WTC11 (cell line): ENCODE measurements at regions not wholly inside any gene's neighbourhood (a gene's known extent, or its start where the extent isn't known, plus 50 kb on each side); places are given as distances from the start of the nearest gene placed in this dataset.

Experiments used
- ATAC-seq: fragments of 200-7000 bp; cut with Tn5 transposase; 2 replicates; pipeline ENCODE4 v1.10.0; 2021; ENCODE audit warnings: mild to moderate bottlenecking, moderate library complexity
- CTCF ChIA-PET: fragments of 300-600 bp; sonication (Branson Sonifier 250); formaldehyde crosslinking; loops from one replicate; lab custom pipeline; 2021; ENCODE audit warnings: antibody characterized with exemption; lab: Charles Lee
- POLR2A ChIA-PET: fragments of 350-600 bp; sonication (Branson Sonifier 250); formaldehyde crosslinking; loops from one replicate; lab custom pipeline; 2021; ENCODE audit warnings: antibody characterized with exemption; lab: Charles Lee
- DNase-seq: peaks from one replicate; pipeline ENCODE4 v3.0.0; 2021; ENCODE audit warnings: low spot score
- H3K27ac Mint-ChIP-seq: 2 replicates; pipeline ENCODE4 v1.8.0; 2021; ENCODE audit warnings: mixed read lengths
- H3K27me3 Mint-ChIP-seq: 2 replicates; pipeline ENCODE4 v1.8.0; 2021; ENCODE audit warnings: low read depth, mild to moderate bottlenecking, moderate library complexity, mixed read lengths
- H3K36me3 Mint-ChIP-seq: 2 replicates; pipeline ENCODE4 v1.8.0; 2021; ENCODE audit warnings: mixed read lengths
- H3K4me1 Mint-ChIP-seq: 2 replicates; pipeline ENCODE4 v1.8.0; 2022; ENCODE audit warnings: mixed read lengths
- H3K4me3 Mint-ChIP-seq: 2 replicates; pipeline ENCODE4 v1.8.0; 2021; ENCODE audit warnings: mild to moderate bottlenecking, moderate library complexity, mixed read lengths
- H3K9me3 Mint-ChIP-seq: 2 replicates; pipeline ENCODE4 v1.8.0; 2021; ENCODE audit warnings: mixed read lengths
- ELF4 ChIP-seq: sonication (generic); formaldehyde crosslinking; IDR thresholded peaks from 2 replicates; pipeline ENCODE4 v1.8.1; 2022; ENCODE audit warnings: low read depth, mild to moderate bottlenecking, moderate library complexity, missing genetic modification reagents
- EMX1 ChIP-seq: fragments of 250-450 bp; sonication (Bioruptor Pico); IDR thresholded peaks from 2 replicates; pipeline ENCODE4 v1.8.0; 2021; ENCODE audit warnings: mild to moderate bottlenecking
- ESRRA ChIP-seq: sonication (generic); formaldehyde crosslinking; IDR thresholded peaks from 2 replicates; pipeline ENCODE4 v1.8.1; 2022; ENCODE audit warnings: mild to moderate bottlenecking, missing genetic modification reagents, borderline replicate concordance
- ETV6 ChIP-seq: sonication (generic); formaldehyde crosslinking; IDR thresholded peaks from 2 replicates; pipeline ENCODE4 v1.8.1; 2022; ENCODE audit warnings: mild to moderate bottlenecking, missing genetic modification reagents
- IRF2 ChIP-seq: sonication (generic); formaldehyde crosslinking; IDR thresholded peaks from 2 replicates; pipeline ENCODE4 v1.8.0; 2022; ENCODE audit warnings: low read depth, missing genetic modification reagents, borderline replicate concordance
- JUN ChIP-seq: sonication (generic); formaldehyde crosslinking; IDR thresholded peaks from 2 replicates; pipeline ENCODE4 v1.8.0; 2023; ENCODE audit warnings: mild to moderate bottlenecking, missing genetic modification reagents
- MXD4 ChIP-seq: fragments of 250-450 bp; sonication (Bioruptor Pico); IDR thresholded peaks from 2 replicates; pipeline ENCODE4 v1.8.0; 2021; ENCODE audit warnings: mild to moderate bottlenecking, moderate library complexity, borderline replicate concordance
- MYBL2 ChIP-seq: sonication (generic); formaldehyde crosslinking; IDR thresholded peaks from 2 replicates; pipeline ENCODE4 v1.8.1; 2023; ENCODE audit warnings: mild to moderate bottlenecking, moderate library complexity, missing genetic modification reagents
- NFYB ChIP-seq: sonication (generic); formaldehyde crosslinking; conservative IDR thresholded peaks from 2 replicates; pipeline ENCODE4 v1.8.0; 2022; ENCODE audit warnings: low read depth, missing genetic modification reagents
- PRRX2 ChIP-seq: fragments of 250-450 bp; sonication (Bioruptor Pico); IDR thresholded peaks from 2 replicates; pipeline ENCODE4 v1.8.0; 2021; ENCODE audit warnings: mild to moderate bottlenecking
- RELA ChIP-seq: sonication (generic); formaldehyde crosslinking; IDR thresholded peaks from 2 replicates; pipeline ENCODE4 v1.8.1; 2022; ENCODE audit warnings: missing genetic modification reagents, mild to moderate bottlenecking, borderline replicate concordance
- ZNF138 ChIP-seq: sonication (generic); formaldehyde crosslinking; conservative IDR thresholded peaks from 2 replicates; pipeline ENCODE4 v1.8.1; 2022; ENCODE audit warnings: mild to moderate bottlenecking, moderate library complexity, missing genetic modification reagents
- ZNF396 ChIP-seq: fragments of 250-450 bp; sonication (Bioruptor Pico); IDR thresholded peaks from 2 replicates; pipeline ENCODE4 v1.8.0; 2021; ENCODE audit warnings: mild to moderate bottlenecking, moderate library complexity, borderline replicate concordance
- ZNF416 ChIP-seq: fragments of 250-450 bp; sonication (Bioruptor Pico); IDR thresholded peaks from 2 replicates; pipeline ENCODE4 v1.9.0; 2021; ENCODE audit warnings: mild to moderate bottlenecking, inconsistent platforms
- ZNF423 ChIP-seq: fragments of 250-450 bp; sonication (Bioruptor Pico); IDR thresholded peaks from 2 replicates; pipeline ENCODE4 v2.1.2; 2022; ENCODE audit warnings: mild to moderate bottlenecking, moderate library complexity
- TF ChIP-seq, protein P1 (sequence below): fragments of 250-450 bp; sonication (Bioruptor Pico); IDR thresholded peaks from 2 replicates; pipeline ENCODE4 v2.1.2; 2022; ENCODE audit warnings: mild to moderate bottlenecking, moderate library complexity
- TF ChIP-seq, protein P2 (sequence below): fragments of 250-450 bp; sonication (Bioruptor Pico); IDR thresholded peaks from 2 replicates; pipeline ENCODE4 v1.9.0; 2021; ENCODE audit warnings: mild to moderate bottlenecking
- TF ChIP-seq, protein P3 (sequence below): fragments of 250-450 bp; sonication (Bioruptor Pico); IDR thresholded peaks from 2 replicates; pipeline ENCODE4 v1.8.0; 2021; ENCODE audit warnings: mild to moderate bottlenecking
- TF ChIP-seq, protein P4 (sequence below): sonication (generic); formaldehyde crosslinking; IDR thresholded peaks from 2 replicates; pipeline ENCODE4 v1.8.1; 2023; ENCODE audit warnings: mild to moderate bottlenecking, missing genetic modification reagents
- TF ChIP-seq, protein P5 (sequence below): fragments of 250-450 bp; sonication (Bioruptor Pico); IDR thresholded peaks from 2 replicates; pipeline ENCODE4 v1.9.0; 2021; ENCODE audit warnings: mild to moderate bottlenecking
- TF ChIP-seq, protein P6 (sequence below): sonication (generic); formaldehyde crosslinking; IDR thresholded peaks from 2 replicates; pipeline ENCODE4 v1.8.1; 2023; ENCODE audit warnings: mild to moderate bottlenecking, missing genetic modification reagents, moderate library complexity
- TF ChIP-seq, protein P7 (sequence below): sonication (generic); formaldehyde crosslinking; IDR thresholded peaks from 2 replicates; pipeline ENCODE4 v1.8.1; 2023; ENCODE audit warnings: mild to moderate bottlenecking, missing genetic modification reagents, moderate library complexity

DNA sequence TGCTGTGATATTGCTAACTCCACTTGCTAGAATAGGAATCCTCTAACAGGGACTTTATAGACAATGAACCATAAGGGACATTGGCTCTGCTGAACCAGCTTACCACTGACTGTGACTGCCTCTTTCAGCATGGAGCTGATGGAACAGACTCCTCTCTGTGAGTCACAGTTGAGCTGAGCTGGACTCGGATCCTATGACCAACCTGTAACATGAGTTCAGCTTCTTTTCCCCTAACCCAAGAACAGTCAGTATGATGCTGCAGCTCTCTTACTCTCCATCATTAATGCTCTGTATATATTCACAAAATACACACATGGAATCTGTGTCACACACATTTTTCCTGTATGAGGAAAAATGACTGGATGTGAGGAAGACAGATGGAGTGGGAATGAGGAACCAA lies 177.9 kb upstream of the BET1 start:
- peaks cover 5% of the 10 kb centered on the region for H3K4me1 Mint-ChIP-seq
- ATAC-seq (no peak), DNase-seq (no peak)
- H3K27me3 Mint-ChIP-seq, result no peaks in the 10 kb centered on the region
- ChIA-PET CTCF (no interaction called here), POLR2A (no interaction called here)
- H3K9me3 Mint-ChIP-seq, result no peaks in the 10 kb centered on the region
- no peaks in the 10 kb centered on the region for H3K36me3 Mint-ChIP-seq
- H3K4me3 Mint-ChIP-seq, result no peak overlapping the region
- no peak overlapping the region for H3K27ac Mint-ChIP-seq
- TF ChIP-seq, protein P1, sequence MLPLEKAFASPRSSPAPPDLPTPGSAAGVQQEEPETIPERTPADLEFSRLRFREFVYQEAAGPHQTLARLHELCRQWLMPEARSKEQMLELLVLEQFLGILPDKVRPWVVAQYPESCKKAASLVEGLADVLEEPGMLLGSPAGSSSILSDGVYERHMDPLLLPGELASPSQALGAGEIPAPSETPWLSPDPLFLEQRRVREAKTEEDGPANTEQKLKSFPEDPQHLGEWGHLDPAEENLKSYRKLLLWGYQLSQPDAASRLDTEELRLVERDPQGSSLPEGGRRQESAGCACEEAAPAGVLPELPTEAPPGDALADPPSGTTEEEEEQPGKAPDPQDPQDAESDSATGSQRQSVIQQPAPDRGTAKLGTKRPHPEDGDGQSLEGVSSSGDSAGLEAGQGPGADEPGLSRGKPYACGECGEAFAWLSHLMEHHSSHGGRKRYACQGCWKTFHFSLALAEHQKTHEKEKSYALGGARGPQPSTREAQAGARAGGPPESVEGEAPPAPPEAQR, result no peak
- TF ChIP-seq, protein P2, sequence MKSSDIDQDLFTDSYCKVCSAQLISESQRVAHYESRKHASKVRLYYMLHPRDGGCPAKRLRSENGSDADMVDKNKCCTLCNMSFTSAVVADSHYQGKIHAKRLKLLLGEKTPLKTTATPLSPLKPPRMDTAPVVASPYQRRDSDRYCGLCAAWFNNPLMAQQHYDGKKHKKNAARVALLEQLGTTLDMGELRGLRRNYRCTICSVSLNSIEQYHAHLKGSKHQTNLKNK, result no peak
- TF ChIP-seq ZNF138 (CRISPR knock-in tag), result no peak

DNA sequence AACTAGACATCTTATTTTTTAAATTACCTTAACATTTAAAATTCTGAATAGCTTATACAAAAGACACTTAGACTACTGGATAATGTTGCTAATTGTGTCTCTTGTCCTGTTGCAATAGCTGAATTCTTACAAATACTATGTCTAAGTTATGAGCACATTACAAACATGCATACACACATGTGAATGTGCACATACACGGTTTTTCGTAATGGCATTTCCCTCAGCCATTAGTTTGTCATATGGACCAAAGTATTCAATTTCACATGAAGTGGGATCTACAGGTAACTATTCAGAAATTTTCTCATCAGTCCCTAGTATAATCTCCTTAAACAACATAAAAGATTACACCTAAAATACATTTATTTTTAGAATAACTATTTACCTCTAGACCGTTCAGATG lies 178.6 kb upstream of the BET1 start:
- Mint-ChIP-seq H3K27ac (no peak overlapping the region), H3K9me3 (no peaks in the 10 kb centered on the region), H3K4me1 (peaks cover 5% of the 10 kb centered on the region), H3K36me3 (no peaks in the 10 kb centered on the region), H3K27me3 (no peaks in the 10 kb centered on the region), H3K4me3 (no peak overlapping the region)
- no peak for ATAC-seq
- no peak for DNase-seq
- CTCF ChIA-PET, result no interaction called here
- POLR2A ChIA-PET, result no interaction called here
- TF ChIP-seq, protein P3, sequence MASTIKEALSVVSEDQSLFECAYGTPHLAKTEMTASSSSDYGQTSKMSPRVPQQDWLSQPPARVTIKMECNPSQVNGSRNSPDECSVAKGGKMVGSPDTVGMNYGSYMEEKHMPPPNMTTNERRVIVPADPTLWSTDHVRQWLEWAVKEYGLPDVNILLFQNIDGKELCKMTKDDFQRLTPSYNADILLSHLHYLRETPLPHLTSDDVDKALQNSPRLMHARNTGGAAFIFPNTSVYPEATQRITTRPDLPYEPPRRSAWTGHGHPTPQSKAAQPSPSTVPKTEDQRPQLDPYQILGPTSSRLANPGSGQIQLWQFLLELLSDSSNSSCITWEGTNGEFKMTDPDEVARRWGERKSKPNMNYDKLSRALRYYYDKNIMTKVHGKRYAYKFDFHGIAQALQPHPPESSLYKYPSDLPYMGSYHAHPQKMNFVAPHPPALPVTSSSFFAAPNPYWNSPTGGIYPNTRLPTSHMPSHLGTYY, result no peak
- TF ChIP-seq ESRRA (CRISPR knock-in tag) (no peak), MXD4 (CRISPR knock-in tag) (no peak), IRF2 (CRISPR knock-in tag) (no peak), EMX1 (CRISPR knock-in tag) (no peak), PRRX2 (CRISPR knock-in tag) (no peak), RELA (CRISPR knock-in tag) (no peak)
- TF ChIP-seq, protein P4, sequence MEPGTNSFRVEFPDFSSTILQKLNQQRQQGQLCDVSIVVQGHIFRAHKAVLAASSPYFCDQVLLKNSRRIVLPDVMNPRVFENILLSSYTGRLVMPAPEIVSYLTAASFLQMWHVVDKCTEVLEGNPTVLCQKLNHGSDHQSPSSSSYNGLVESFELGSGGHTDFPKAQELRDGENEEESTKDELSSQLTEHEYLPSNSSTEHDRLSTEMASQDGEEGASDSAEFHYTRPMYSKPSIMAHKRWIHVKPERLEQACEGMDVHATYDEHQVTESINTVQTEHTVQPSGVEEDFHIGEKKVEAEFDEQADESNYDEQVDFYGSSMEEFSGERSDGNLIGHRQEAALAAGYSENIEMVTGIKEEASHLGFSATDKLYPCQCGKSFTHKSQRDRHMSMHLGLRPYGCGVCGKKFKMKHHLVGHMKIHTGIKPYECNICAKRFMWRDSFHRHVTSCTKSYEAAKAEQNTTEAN (CRISPR knock-in tag), result no peak
- TF ChIP-seq, protein P5, sequence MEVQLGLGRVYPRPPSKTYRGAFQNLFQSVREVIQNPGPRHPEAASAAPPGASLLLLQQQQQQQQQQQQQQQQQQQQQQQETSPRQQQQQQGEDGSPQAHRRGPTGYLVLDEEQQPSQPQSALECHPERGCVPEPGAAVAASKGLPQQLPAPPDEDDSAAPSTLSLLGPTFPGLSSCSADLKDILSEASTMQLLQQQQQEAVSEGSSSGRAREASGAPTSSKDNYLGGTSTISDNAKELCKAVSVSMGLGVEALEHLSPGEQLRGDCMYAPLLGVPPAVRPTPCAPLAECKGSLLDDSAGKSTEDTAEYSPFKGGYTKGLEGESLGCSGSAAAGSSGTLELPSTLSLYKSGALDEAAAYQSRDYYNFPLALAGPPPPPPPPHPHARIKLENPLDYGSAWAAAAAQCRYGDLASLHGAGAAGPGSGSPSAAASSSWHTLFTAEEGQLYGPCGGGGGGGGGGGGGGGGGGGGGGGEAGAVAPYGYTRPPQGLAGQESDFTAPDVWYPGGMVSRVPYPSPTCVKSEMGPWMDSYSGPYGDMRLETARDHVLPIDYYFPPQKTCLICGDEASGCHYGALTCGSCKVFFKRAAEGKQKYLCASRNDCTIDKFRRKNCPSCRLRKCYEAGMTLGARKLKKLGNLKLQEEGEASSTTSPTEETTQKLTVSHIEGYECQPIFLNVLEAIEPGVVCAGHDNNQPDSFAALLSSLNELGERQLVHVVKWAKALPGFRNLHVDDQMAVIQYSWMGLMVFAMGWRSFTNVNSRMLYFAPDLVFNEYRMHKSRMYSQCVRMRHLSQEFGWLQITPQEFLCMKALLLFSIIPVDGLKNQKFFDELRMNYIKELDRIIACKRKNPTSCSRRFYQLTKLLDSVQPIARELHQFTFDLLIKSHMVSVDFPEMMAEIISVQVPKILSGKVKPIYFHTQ (CRISPR knock-in tag), result no peak
- TF ChIP-seq, protein P6, sequence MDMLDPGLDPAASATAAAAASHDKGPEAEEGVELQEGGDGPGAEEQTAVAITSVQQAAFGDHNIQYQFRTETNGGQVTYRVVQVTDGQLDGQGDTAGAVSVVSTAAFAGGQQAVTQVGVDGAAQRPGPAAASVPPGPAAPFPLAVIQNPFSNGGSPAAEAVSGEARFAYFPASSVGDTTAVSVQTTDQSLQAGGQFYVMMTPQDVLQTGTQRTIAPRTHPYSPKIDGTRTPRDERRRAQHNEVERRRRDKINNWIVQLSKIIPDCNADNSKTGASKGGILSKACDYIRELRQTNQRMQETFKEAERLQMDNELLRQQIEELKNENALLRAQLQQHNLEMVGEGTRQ, result no peak

DNA sequence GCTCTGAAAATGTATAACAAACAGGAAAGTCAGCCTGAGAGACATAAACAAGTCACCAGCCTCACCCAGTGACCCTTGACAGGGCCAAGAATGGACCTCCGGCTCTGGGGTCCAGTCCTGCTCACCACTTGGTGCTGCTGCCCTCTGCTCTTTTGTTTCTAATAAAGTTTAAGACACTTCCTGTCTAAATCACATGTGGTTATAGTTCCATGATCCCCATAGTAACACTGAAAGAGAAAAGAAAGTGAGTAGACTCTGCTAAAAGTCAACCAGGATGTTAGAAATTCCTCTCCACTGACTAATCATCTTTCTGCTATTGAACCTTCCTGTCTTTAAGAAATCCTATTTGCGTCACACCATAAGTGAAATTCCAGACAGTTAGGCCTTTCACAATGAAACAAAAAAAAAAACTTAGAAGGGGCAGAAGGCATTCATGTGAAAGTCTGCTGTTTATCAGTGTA lies 179.2 kb upstream of the BET1 start:
- TF ChIP-seq ELF4 (CRISPR knock-in tag) (no peak), NFYB (CRISPR knock-in tag) (no peak), ZNF423 (CRISPR knock-in tag) (no peak), MYBL2 (CRISPR knock-in tag) (no peak), ZNF416 (CRISPR knock-in tag) (no peak), JUN (CRISPR knock-in tag) (no peak), ZNF396 (CRISPR knock-in tag) (no peak), ETV6 (no peak), IRF2 (CRISPR knock-in tag) (no peak)
- TF ChIP-seq, protein P7, sequence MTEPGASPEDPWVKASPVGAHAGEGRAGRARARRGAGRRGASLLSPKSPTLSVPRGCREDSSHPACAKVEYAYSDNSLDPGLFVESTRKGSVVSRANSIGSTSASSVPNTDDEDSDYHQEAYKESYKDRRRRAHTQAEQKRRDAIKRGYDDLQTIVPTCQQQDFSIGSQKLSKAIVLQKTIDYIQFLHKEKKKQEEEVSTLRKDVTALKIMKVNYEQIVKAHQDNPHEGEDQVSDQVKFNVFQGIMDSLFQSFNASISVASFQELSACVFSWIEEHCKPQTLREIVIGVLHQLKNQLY (CRISPR knock-in tag), result no peak
- CTCF ChIA-PET, result no interaction called here

More for the DNA sequence above, 179.2 kb upstream of the BET1 start:
- no peak; the same call in 1 of the 2 replicates for ATAC-seq
- DNase-seq, result no peak
- Mint-ChIP-seq H3K27ac (no peak overlapping the region), H3K9me3 (0 out of 2 replicates have a peak, but pooled peaks cover 2% of the 10 kb centered on the region), H3K36me3 (no peaks in the 10 kb centered on the region), H3K27me3 (no peaks in the 10 kb centered on the region), H3K4me3 (no peak overlapping the region), H3K4me1 (peaks cover 5% of the 10 kb centered on the region)
- POLR2A ChIA-PET, result no interaction called here
